ENCODE measurements at regions not wholly inside any gene's neighbourhood (a gene's known extent, or its start where the extent isn't known, plus 50 kb on each side); places are given as distances from the start of the nearest gene placed in this dataset.
"Not testable (repeated sequence)": the region's sequence is repeated elsewhere in the genome, so short reads cannot be mapped to it uniquely, and the experiment has no call there.

- no peaks in the 10 kb centered on the region for H3K36me3 ChIP-seq (replicated peaks in 1 of 2; ENCODE audit: control insufficient read depth in 1 of 2, insufficient read depth in 2 of 2, low read length in 2 of 2)
- H3K4me3 Mint-ChIP-seq: no peak overlapping the region
- H3K4me1 Mint-ChIP-seq: no peaks in the 10 kb centered on the region
- H3K27me3 ChIP-seq (ENCODE audit: control insufficient read depth in 2 of 2, insufficient read depth in 2 of 2, low read length in 2 of 2): no peaks in the 10 kb centered on the region
- no peaks in the 10 kb centered on the region for H3K4me1 ChIP-seq (ENCODE audit: control insufficient read depth in 1 of 2, insufficient read depth in 2 of 2, low read length in 2 of 2)
- no peak for TF ChIP-seq CTCF (IDR thresholded peaks at IDR 0.05)
- no peak overlapping the region for H3K27ac Mint-ChIP-seq
- H3K4me3 ChIP-seq (replicated peaks in 1 of 3; ENCODE audit: low read depth in 2 of 3, low read length in 3 of 3): no peak overlapping the region
- no peaks in the 10 kb centered on the region for H4K20me1 ChIP-seq (ENCODE audit: insufficient read depth, low read length)
- no peak overlapping the region for H3K27ac ChIP-seq (ENCODE audit: low read depth in 1 of 2, low read length in 2 of 2)
- intact Hi-C loops (cut with micrococcal nuclease): no loop called here
- peaks cover 0 to 10% (median 3%) of the 10 kb centered on the region in 7 donors for H3K9me3 Mint-ChIP-seq
- no peaks in the 10 kb centered on the region for H3K27me3 Mint-ChIP-seq (ENCODE audit: low read depth in 3 of 3)
- no peaks in the 10 kb centered on the region for H3K79me2 ChIP-seq (ENCODE audit: insufficient read depth, low read length)
- no peak overlapping the region for H3K9ac ChIP-seq (ENCODE audit: insufficient read depth, low read length, poor library complexity, severe bottlenecking)
- no peak overlapping the region for H3K4me2 ChIP-seq (replicated peaks; ENCODE audit: extremely low read depth, low read length, poor library complexity, severe bottlenecking)
- H3K9me3 ChIP-seq (replicated peaks in 1 of 2; ENCODE audit: control insufficient read depth in 1 of 2, insufficient read depth in 1 of 2, low read length in 2 of 2): peaks cover 0 to 4% of the 10 kb centered on the region in 2 donors
- no CpG with 5 or more reads among the region's 3 CpGs for WGBS (ENCODE audit: insufficient coverage)
- H2AFZ ChIP-seq (ENCODE audit: insufficient read depth, low read depth, low read length, poor library complexity, severe bottlenecking): no peak overlapping the region
- DNase-seq: no peak
- H3K36me3 Mint-ChIP-seq: peaks cover 0 to 2% of the 10 kb centered on the region in 2 donors
These were observed 133.2 kb downstream of the SLC38A4 start for GRCh38 chr12:46692606-46693005.

GRCh38 chr12:46686267-46686942 is 139.4 kb downstream of the SLC38A4 start:
- Mint-ChIP-seq H3K4me1 (no peaks in the 10 kb centered on the region), H3K4me3 (no peak overlapping the region), H3K27ac (no peak overlapping the region), H3K27me3 (ENCODE audit: low read depth in 3 of 3) (peaks cover 0 to 1% (median 0%) of the 10 kb centered on the region in 3 donors), H3K36me3 (peaks cover 0 to 2% of the 10 kb centered on the region in 2 donors), H3K9me3 (peaks cover 4 to 21% (median 16%) of the 10 kb centered on the region in 7 donors)
- no peaks in the 10 kb centered on the region for H3K79me2 ChIP-seq (ENCODE audit: insufficient read depth, low read length)
- H4K20me1 ChIP-seq (ENCODE audit: insufficient read depth, low read length): no peaks in the 10 kb centered on the region
- H3K9ac ChIP-seq (ENCODE audit: insufficient read depth, low read length, poor library complexity, severe bottlenecking): no peak overlapping the region
- DNase-seq: no peak
- no peak overlapping the region for H3K4me3 ChIP-seq (replicated peaks in 1 of 3; ENCODE audit: low read depth in 2 of 3, low read length in 3 of 3)
- H3K27ac ChIP-seq (ENCODE audit: low read depth in 1 of 2, low read length in 2 of 2): no peak overlapping the region
- H3K4me1 ChIP-seq (ENCODE audit: control insufficient read depth in 1 of 2, insufficient read depth in 2 of 2, low read length in 2 of 2): no peaks in the 10 kb centered on the region
- H3K36me3 ChIP-seq (replicated peaks in 1 of 2; ENCODE audit: control insufficient read depth in 1 of 2, insufficient read depth in 2 of 2, low read length in 2 of 2): no peaks in the 10 kb centered on the region
- H2AFZ ChIP-seq (ENCODE audit: insufficient read depth, low read depth, low read length, poor library complexity, severe bottlenecking): no peak overlapping the region
- intact Hi-C loops (cut with micrococcal nuclease): no loop called here
- WGBS (ENCODE audit: insufficient coverage): no CpG with 5 or more reads among the region's 3 CpGs
- H3K27me3 ChIP-seq (ENCODE audit: control insufficient read depth in 2 of 2, insufficient read depth in 2 of 2, low read length in 2 of 2): no peaks in the 10 kb centered on the region
- H3K4me2 ChIP-seq (replicated peaks; ENCODE audit: extremely low read depth, low read length, poor library complexity, severe bottlenecking): no peak overlapping the region
- peaks cover 5 to 22% of the 10 kb centered on the region in 2 donors for H3K9me3 ChIP-seq (replicated peaks in 1 of 2; ENCODE audit: control insufficient read depth in 1 of 2, insufficient read depth in 1 of 2, low read length in 2 of 2)
- no peak for TF ChIP-seq CTCF (IDR thresholded peaks at IDR 0.05)

- H3K36me3 ChIP-seq (replicated peaks in 1 of 2; ENCODE audit: control insufficient read depth in 1 of 2, insufficient read depth in 2 of 2, low read length in 2 of 2); H3K4me3 Mint-ChIP-seq; H3K27ac ChIP-seq (ENCODE audit: low read depth in 1 of 2, low read length in 2 of 2); H3K4me2 ChIP-seq (replicated peaks; ENCODE audit: extremely low read depth, low read length, poor library complexity, severe bottlenecking); H3K36me3 Mint-ChIP-seq; intact Hi-C loops (cut with micrococcal nuclease); H3K27me3 ChIP-seq (ENCODE audit: control insufficient read depth in 2 of 2, insufficient read depth in 2 of 2, low read length in 2 of 2); H3K4me1 Mint-ChIP-seq; H3K79me2 ChIP-seq (ENCODE audit: insufficient read depth, low read length); H3K4me3 ChIP-seq (replicated peaks in 1 of 3; ENCODE audit: low read depth in 2 of 3, low read length in 3 of 3); H2AFZ ChIP-seq (ENCODE audit: insufficient read depth, low read depth, low read length, poor library complexity, severe bottlenecking); H3K27me3 Mint-ChIP-seq (ENCODE audit: low read depth in 3 of 3); DNase-seq; H3K9ac ChIP-seq (ENCODE audit: insufficient read depth, low read length, poor library complexity, severe bottlenecking); H3K4me1 ChIP-seq (ENCODE audit: control insufficient read depth in 1 of 2, insufficient read depth in 2 of 2, low read length in 2 of 2); H4K20me1 ChIP-seq (ENCODE audit: insufficient read depth, low read length); H3K27ac Mint-ChIP-seq: not testable (repeated sequence)
- peaks cover 5 to 22% of the 10 kb centered on the region in 2 donors for H3K9me3 ChIP-seq (replicated peaks in 1 of 2; ENCODE audit: control insufficient read depth in 1 of 2, insufficient read depth in 1 of 2, low read length in 2 of 2)
- WGBS (ENCODE audit: insufficient coverage): no CpG with 5 or more reads among the region's 3 CpGs
- peaks cover 4 to 19% (median 16%) of the 10 kb centered on the region in 7 donors for H3K9me3 Mint-ChIP-seq
These were observed 141.6 kb downstream of the SLC38A4 start for GRCh38 chr12:46684243-46684642.

All from CD14-positive monocyte (primary cell).